IPS-18c (cell line): ENCODE measurements at regions not wholly inside any gene's neighbourhood (a gene's known extent, or its start where the extent isn't known, plus 50 kb on each side); places are given as distances from the start of the nearest gene placed in this dataset.
"Not testable (repeated sequence)": the region's sequence is repeated elsewhere in the genome, so short reads cannot be mapped to it uniquely, and the experiment has no call there.

Experiments used
- H3K4me3 ChIP-seq: 2 replicates; pipeline ENCODE4 v1.7.0; 2013; ENCODE audit warnings: low read depth, mild to moderate bottlenecking, low read length, moderate library complexity; ENCODE audit not compliant: insufficient read depth
- H3K9me3 ChIP-seq: one replicate; pipeline ENCODE4 v1.6.1; 2013; ENCODE audit warnings: mild to moderate bottlenecking, low read length, moderate library complexity; ENCODE audit not compliant: control insufficient read depth, insufficient read depth

DNA sequence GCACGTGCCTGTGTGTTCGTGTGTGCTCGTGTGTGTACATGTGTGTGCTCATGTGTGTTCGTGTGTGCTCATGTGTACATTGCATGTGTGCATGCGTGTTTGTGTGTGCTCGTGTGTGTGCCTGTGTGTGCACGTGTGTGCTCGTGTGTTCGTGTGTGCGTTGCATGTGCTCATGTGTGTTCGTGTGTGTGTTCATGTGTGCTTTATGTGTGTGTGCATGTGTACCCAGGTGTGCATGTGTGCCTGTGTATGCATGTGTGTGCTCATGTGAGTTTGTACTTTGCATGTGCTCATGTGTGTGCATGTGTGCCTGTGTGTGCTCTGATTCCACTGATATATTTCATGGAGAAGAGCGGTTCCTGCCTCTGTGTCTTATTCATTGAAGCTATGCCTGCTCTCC is 265.5 kb downstream of the FOXL1 start:
- no peaks in the 10 kb centered on the region for H3K9me3 ChIP-seq
- H3K4me3 ChIP-seq: no peak overlapping the region

DNA sequence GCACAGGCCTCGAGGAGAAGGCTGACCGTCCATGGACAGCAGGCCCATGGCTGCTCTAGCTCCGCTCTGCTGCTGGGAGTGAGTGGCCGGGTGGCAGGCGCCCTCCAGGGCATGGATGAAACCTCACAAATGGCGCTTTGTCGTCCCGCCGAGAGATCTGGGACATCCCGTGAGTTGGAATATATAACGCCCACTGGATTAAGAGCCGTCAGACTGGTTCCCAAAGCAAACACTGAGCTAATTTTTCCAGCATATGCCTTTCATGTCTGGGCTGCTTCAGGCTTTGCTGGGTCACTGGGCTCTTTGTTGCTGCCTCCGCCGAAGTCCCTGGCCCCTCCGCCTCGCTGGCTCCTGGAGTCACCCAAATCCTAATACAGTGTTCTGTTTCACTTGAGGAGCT is 266.3 kb downstream of the FOXL1 start:
- no peaks in the 10 kb centered on the region for H3K9me3 ChIP-seq
- H3K4me3 ChIP-seq: no peak overlapping the region

DNA sequence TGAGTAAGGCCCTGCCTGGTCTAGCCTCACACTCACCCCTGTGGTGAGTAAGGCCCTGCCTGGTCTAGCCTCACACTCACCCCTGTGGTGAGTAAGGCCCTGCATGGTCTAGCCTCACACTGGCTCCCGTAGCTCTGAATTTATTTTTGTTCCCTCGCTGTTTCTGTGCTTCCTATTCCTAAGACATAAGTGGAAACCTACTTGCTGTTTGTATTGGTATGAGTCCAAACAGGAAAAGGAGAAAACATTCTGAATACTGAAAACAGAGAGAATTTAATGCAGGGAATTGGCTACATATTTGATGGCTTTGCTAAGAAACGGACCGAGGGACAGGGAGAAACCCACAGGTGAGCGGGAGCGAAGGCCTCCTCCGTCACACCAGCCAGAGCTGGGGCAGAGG is 267.8 kb downstream of the FOXL1 start:
- Histone ChIP-seq H3K9me3 (no peaks in the 10 kb centered on the region), H3K4me3 (no peak overlapping the region)

DNA sequence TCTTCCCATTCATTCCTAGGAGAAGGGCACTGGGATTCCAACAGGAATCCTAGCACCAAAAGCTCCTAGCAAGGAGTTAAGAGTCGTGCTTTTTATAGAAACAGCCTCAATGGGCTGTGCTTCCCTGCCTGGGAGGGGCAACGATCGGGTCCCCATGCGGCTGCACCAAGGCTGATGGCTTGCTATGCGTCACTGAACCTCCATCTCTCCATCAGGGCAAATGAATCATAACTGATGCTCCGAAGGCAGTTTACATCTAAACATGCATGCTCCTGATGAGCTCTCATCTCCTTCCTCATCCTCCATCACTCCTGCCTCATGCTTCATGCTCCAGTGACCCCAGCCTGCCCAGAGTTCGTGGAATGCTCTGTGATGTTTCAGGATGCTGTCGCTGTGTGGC is 270.5 kb downstream of the FOXL1 start:
- H3K4me3 ChIP-seq: no peak overlapping the region
- H3K9me3 ChIP-seq: no peaks in the 10 kb centered on the region

DNA sequence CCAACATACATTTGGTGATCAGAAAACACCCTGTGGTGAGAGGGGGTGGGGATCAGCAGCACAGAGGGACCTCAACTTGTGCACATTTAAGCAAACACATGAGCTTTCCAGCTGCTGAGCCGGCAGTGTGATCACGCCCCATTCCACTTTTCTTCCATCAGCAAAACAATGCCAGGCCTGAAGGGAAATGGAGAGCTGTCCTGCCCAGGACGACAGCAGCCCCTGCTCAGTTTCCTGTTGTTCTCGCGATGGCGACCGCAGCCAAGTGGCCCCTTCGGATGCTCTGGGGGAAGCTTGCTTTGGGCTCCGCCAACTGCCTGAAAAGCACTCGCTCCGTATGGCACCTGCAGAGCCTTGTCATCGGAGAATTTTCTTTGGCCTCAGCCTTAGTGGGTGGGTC is 272.3 kb downstream of the FOXL1 start:
- H3K4me3 ChIP-seq: no peak overlapping the region
- no peaks in the 10 kb centered on the region for H3K9me3 ChIP-seq

DNA sequence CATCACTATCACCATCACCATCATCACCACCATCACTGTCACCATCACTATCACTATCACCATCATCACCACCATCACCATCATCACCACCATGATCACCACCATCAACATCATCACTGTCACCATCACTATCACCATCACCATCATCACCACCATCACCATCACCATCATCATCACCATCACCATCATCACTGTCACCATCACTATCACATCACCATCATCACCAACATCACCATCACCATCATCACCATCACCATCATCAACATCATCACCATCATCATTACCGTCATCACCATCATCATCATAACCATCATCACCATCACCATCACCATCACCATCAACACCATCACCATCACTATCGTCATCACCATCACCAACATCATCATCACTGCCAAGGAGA is 273.8 kb downstream of the FOXL1 start:
- Histone ChIP-seq H3K9me3 (no peaks in the 10 kb centered on the region), H3K4me3 (no peak overlapping the region)

DNA sequence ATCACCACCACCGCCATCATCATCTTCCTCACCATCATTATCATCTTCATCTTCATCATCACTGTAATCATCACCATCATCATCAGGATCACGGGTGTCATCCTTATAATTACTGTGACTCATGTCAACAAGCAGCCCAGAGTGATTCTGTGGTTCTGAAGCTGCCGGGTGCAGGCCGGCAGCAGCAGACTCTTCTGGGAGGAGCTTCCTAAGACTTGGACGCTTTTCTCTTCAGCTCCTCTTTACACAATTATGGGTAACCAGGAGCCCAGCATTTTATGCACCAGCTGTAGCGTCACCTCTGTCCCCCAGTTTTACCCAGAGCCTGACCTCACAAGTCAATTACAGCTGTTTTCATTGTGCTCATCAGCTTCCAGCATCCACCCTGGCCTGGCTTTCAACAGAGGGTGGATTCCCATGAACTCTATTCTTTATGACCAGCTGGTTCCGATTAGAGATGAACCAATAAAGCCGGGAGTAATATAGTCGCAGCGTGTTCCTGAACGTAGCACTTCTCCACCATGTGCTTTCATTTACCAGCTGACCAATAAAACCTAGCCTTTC is 275.8 kb downstream of the FOXL1 start:
- Histone ChIP-seq H3K9me3 (no peaks in the 10 kb centered on the region), H3K4me3 (no peak overlapping the region)

DNA sequence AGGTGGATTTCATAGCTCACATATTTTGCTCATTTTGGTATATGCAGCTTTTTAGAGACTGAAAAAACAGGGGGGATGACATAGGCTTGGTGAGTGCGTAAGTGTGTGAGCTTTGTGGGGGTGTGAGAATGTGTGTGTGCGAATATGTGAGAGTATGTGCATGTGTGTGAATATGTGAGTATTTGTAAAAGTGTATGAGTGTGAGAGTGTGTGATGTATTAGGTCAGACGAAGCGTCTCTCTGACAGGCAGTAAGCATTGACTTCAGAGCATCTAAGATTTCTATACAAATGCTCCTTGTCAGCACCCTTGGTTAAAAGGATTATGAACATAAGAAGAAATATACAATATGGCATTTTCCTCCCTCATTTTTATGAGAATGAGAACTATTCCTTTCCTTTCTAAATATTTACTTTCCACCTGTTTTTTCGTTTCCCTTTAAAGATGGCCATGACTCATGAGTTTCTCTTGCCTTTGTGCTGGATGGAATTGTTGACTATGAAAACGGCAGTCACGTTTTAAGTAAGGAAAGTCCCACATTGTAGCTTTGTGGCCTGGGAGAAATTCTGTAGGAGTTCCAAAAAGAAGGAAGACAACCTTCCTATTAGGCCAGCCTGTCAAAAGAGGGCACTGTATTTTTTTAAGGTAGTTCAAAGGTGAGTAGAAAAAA is 276.4 kb downstream of the FOXL1 start:
- Histone ChIP-seq H3K9me3 (no peaks in the 10 kb centered on the region), H3K4me3 (no peak overlapping the region)

DNA sequence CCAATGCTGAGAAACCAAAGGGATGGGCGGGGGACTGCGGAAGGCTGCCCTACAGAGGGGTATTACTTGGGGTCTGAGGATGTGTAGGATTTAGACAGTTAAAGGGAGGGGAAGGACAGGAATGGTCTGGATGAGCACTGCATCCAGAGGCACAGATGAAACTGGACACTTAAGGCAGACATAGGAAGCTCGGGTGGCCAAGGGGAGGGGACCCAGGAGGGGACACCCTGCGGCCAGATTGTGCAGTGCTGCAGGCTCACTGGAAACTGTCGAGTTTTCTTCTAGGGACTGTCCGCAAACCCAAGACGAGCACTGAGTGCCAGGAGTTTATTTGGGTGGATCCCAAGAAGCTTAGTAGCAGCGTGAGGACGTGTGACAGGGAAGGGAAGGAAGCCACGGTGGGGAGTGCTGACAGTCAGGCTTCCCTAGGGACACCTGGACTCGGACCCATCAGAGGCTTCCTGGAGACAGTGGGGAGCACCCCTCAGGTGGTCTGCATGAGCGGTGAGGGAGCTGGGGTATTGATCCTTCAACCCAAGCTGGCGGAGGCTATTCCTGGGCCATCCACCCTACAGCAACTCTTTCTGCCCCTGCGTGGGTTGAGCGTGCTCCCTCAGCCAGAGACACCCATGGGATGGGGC is 278.7 kb downstream of the FOXL1 start:
- Histone ChIP-seq H3K9me3 (no peaks in the 10 kb centered on the region), H3K4me3 (no peak overlapping the region)

DNA sequence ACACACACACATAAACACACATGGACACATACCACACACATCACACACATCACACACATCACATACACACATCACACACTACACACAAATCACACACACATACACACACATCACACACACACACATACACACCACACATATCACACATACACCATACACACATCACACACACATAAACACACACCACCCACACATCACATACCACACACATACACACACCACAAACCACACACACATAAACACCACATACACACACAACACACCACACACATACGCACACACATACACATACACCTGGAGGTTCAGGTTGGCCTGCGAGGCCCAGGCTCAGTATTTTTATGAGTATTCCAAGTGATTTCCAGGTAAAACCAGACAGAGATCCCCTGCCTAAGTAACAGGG is 279.5 kb downstream of the FOXL1 start:
- no peak overlapping the region for H3K4me3 ChIP-seq
- no peaks in the 10 kb centered on the region for H3K9me3 ChIP-seq

DNA sequence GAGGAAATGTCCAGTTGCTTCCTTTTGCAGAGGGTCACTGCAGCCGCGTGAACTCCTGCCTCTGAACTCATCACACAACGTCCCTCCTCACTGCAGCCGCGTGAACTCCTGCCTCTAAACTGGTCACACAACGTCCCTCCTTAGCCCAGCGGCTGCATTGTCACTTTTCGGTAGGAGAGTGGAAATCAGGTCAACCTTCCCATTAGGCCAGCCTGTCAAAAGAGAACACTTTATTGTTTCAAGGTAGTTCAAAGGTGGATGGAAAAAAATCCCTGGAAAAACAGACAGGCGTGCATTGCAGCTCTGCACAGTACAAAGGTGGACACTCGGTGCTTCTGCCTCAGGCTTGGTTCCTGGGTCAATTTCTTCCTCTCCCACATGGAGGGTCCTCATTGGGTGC is 280.2 kb downstream of the FOXL1 start:
- no peak overlapping the region for H3K4me3 ChIP-seq
- no peaks in the 10 kb centered on the region for H3K9me3 ChIP-seq

DNA sequence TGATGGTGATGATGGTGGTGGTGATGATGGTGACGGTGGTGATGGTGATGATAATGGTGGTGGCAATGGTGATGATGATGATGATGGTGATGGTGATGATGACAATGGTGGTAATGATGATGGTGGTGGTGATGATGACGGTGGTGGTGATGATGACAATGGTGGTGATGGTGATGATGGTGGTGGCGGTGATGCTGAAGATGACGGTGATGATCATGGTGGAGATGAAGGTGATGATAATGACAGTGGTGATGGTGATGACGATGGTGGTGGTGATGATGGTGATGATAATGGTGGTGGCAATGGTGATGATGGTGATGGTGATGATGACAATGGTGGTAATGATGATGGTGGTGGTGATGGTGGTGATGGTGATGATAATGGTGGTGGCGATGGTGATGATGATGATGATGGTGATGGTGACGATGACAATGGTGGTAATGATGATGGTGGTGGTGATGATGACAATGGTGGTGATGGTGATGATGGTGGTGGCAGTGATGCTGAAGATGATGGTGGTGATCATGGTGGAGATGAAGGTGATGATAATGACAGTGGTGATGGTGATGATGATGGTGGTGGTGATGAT is 283.0 kb downstream of the FOXL1 start:
- not testable (repeated sequence) for H3K9me3 ChIP-seq

DNA sequence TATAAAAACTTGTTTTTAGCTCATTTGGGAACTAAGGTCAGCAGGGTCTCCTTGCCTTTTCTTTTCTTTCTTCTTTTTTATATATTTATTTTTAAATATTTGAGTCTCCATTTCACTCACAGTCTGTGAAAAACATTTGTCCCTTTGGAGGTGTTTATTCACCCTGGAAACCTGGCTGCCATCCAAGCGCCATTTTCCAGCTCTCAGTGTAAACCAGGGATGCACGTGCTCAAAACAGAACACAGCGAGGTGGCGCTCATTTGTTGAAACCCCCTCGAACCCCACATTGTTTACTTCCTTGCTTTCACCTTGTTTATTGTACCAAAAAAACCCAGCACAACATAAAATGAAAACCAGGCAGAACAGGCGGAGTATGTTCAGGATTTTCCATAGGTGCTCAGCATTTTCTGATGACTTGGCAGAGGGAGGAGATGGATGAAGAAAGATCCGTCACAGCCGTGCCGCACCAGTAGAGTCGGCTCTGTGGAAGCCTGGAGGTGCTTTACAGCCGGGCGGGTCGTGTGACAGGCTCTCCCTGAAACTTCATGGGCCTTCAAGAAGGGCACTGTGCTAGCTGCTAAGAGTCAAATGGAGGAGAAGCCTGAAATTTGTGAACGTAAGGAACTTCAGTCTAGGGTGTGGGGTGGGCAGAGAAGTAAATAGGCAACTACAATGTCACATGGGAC is 284.4 kb downstream of the FOXL1 start:
- no peaks in the 10 kb centered on the region for H3K9me3 ChIP-seq
- no peak overlapping the region for H3K4me3 ChIP-seq

More for the DNA sequence above, 283.0 kb downstream of the FOXL1 start:
- not testable (repeated sequence) for H3K4me3 ChIP-seq

DNA sequence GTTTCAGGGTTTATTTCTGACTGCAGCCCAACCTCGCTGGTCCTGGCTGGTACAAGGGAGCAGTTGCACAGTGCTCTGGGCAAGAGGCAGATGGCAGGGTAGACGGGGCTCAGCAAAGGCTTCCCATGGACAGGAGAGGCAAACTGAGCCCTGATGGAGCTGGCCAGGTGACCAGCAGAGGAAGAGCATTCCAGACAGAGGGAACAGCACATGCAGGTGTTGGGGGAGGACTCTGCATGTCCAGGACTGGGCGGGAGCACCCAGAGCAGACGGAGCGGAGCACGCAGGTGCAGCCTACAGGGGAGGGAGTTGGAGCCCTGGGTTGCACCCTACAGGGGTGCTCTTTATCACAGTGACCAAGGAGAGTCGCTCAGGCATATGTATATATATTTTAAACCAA is 285.3 kb downstream of the FOXL1 start:
- H3K4me3 ChIP-seq: no peak overlapping the region
- no peaks in the 10 kb centered on the region for H3K9me3 ChIP-seq

DNA sequence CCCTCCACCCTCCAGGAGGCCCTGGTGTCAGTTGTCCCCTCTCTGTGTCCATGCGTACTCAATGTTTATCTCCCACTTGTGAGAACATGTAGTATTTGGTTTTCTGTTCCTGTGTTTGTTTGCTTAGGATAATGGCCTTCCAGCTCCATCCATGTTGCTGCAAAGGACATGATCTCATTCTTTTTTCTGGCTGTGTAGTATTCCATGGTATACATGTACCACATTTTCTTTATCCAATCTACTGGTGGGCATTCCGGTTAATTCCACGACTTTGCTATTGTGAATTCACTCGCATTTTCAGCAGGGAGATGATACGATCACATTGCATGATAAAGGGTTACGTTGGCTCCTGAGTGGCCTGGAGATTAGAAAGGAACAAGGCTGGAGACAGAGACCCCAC is 286.2 kb downstream of the FOXL1 start:
- Histone ChIP-seq H3K4me3 (no peak overlapping the region), H3K9me3 (no peaks in the 10 kb centered on the region)

DNA sequence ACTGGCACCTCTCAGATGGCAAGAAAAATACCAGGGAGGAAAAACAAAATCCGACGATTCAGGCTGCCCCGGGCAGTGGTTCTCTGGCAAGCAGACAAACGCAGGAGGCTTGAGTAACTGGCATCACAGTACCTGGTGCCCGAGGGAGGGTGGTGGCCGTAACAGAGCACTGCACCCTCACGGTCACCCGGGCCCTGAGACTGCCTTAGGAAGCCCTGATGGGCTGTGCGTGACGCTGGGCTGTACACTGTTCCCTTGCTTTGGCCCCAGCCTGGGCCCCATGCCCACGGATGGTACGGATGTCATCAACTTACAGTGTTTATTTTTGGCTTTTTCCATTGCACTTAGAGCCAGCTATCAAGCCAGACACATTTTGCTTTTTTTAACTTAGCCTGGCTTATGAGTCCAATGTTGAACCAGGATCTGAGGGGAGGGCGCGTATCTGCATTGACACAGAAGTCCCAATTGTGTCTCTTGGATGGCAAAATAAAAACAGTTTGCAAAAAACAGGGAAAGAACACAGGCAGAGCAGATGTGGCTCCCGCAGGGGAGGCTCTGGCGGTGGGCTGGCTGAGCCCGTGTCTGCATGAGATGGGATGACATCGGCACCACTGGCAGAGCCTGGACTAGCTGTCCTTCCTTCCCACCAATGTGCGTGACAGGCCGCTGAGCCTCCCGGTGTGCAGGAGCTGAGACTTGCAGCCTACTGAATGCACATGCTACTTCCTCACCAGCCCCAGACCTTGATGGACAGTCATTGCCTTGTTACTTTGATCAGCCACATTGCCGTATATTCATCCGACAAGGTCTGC is 287.7 kb downstream of the FOXL1 start:
- Histone ChIP-seq H3K4me3 (no peak overlapping the region), H3K9me3 (no peaks in the 10 kb centered on the region)
